ENCODE measurements at regions not wholly inside any gene's neighbourhood (a gene's known extent, or its start where the extent isn't known, plus 50 kb on each side); places are given as distances from the start of the nearest gene placed in this dataset.
"Not testable (repeated sequence)": the region's sequence is repeated elsewhere in the genome, so short reads cannot be mapped to it uniquely, and the experiment has no call there.

DNA sequence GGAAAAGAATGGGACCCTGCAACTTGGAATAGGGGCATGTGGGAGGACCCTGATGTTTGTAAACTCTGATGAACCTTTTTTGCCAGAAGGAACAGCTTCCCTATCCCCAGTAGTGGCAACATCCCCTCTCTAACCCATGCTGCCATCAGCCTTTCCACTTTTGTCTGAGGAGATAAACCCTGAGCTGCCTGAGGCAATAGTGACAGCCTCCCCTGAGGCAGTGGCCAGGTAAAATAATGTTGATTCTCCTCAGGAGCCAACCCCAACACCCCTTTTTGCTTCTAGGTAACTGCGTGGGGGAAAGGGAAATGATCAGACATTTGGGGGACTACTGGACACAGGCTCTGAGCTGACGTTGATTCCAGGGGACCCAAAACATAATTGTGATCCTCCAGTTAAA lies 106.8 kb upstream of the NPAS2 start:
- intact Hi-C loops (cut with micrococcal nuclease; ENCODE audit: unreplicated experiment) (no loop called here), in situ Hi-C loops (cut with MboI) (no loop called here)
- no peak for ATAC-seq
- Histone ChIP-seq H3K4me1 (ENCODE audit: control insufficient read depth, insufficient read depth, low read length) (no peaks in the 10 kb centered on the region), H3K4me3 (no peak overlapping the region), H3K9ac (ENCODE audit: control insufficient read depth, insufficient read depth, low read length) (no peak overlapping the region), H3K27me3 (replicated peaks in 1 of 2; ENCODE audit: control insufficient read depth in 2 of 2, insufficient read depth in 2 of 2, low read length in 1 of 2) (no peaks in the 10 kb centered on the region), H3K9me3 (replicated peaks; ENCODE audit: control insufficient read depth, insufficient read depth, low read length) (no peaks in the 10 kb centered on the region), H2AFZ (ENCODE audit: control insufficient read depth, low read depth, low read length) (no peak overlapping the region), H3K36me3 (ENCODE audit: control insufficient read depth in 2 of 2, insufficient read depth in 2 of 2, low read length in 1 of 2) (no peaks in the 10 kb centered on the region), H3K79me2 (ENCODE audit: control insufficient read depth, insufficient read depth, low read length) (no peaks in the 10 kb centered on the region), H3K27ac (ENCODE audit: control insufficient read depth, insufficient read depth) (no peak overlapping the region), H3K4me2 (ENCODE audit: control insufficient read depth, insufficient read depth) (no peak overlapping the region), H4K20me1 (ENCODE audit: control insufficient read depth, insufficient read depth) (no peaks in the 10 kb centered on the region)
- POLR2A ChIA-PET, result no interaction called here
- RAD21 ChIA-PET (ENCODE audit: unreplicated experiment), result no interaction called here
- CTCF ChIA-PET, result no interaction called here
- FAIRE-seq, result no peak
- TF ChIP-seq JUNB (IDR thresholded peaks at IDR 0.05), result no peak
- TF ChIP-seq DPF2 (IDR thresholded peaks at IDR 0.05), result no peak
- no peak for TF ChIP-seq ZNF24 (IDR thresholded peaks at IDR 0.05)
- TF ChIP-seq POLR2AphosphoS5 (IDR thresholded peaks at IDR 0.05; ENCODE audit: low read length), result no peak
- TF ChIP-seq SREBF1 (IDR thresholded peaks at IDR 0.05; ENCODE audit: low read length), result no peak
- no peak for TF ChIP-seq SMAD1 (IDR thresholded peaks at IDR 0.05; ENCODE audit: low read depth, partially characterized antibody)
- TF ChIP-seq KDM1A (IDR thresholded peaks at IDR 0.05; ENCODE audit: borderline replicate concordance), result no peak
- TF ChIP-seq, protein P1, sequence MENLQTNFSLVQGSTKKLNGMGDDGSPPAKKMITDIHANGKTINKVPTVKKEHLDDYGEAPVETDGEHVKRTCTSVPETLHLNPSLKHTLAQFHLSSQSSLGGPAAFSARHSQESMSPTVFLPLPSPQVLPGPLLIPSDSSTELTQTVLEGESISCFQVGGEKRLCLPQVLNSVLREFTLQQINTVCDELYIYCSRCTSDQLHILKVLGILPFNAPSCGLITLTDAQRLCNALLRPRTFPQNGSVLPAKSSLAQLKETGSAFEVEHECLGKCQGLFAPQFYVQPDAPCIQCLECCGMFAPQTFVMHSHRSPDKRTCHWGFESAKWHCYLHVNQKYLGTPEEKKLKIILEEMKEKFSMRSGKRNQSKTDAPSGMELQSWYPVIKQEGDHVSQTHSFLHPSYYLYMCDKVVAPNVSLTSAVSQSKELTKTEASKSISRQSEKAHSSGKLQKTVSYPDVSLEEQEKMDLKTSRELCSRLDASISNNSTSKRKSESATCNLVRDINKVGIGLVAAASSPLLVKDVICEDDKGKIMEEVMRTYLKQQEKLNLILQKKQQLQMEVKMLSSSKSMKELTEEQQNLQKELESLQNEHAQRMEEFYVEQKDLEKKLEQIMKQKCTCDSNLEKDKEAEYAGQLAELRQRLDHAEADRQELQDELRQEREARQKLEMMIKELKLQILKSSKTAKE (IDR thresholded peaks at IDR 0.05; ENCODE audit: low read depth, poor library complexity, severe bottlenecking), result no peak
- TF ChIP-seq ZNF274 (IDR thresholded peaks at IDR 0.05; ENCODE audit: insufficient read depth, insufficient read length), result no peak
- TF ChIP-seq ETV6 (conservative IDR thresholded peaks at IDR 0.05 in 1 of 2, IDR thresholded peaks at IDR 0.05 in 1 of 2; ENCODE audit: borderline replicate concordance in 1 of 2, low read depth in 1 of 2), result no peak
- no peak for TF ChIP-seq NFYB (IDR thresholded peaks at IDR 0.05; ENCODE audit: insufficient read depth, low read depth, low read length)
- no peak for TF ChIP-seq SMC3 (IDR thresholded peaks at IDR 0.05; ENCODE audit: borderline replicate concordance, low read length)
- TF ChIP-seq, protein P2, sequence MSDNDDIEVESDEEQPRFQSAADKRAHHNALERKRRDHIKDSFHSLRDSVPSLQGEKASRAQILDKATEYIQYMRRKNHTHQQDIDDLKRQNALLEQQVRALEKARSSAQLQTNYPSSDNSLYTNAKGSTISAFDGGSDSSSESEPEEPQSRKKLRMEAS (IDR thresholded peaks at IDR 0.05; ENCODE audit: low read depth, low read length), result no peak
- no peak for TF ChIP-seq NFYA (IDR thresholded peaks at IDR 0.05; ENCODE audit: borderline replicate concordance, low read depth, low read length)
- TF ChIP-seq CBX5 (IDR thresholded peaks at IDR 0.05; ENCODE audit: low read depth), result no peak
- TF ChIP-seq MYB (IDR thresholded peaks at IDR 0.05; ENCODE audit: borderline replicate concordance, low read depth, low read length), result no peak
- TF ChIP-seq RB1 (IDR thresholded peaks at IDR 0.05; ENCODE audit: borderline replicate concordance), result no peak
- no peak for TF ChIP-seq CHD4 (IDR thresholded peaks at IDR 0.05)
- no peak for TF ChIP-seq GABPA (IDR thresholded peaks at IDR 0.05; ENCODE audit: low read depth)
- SMC1A ChIA-PET (ENCODE audit: uncharacterized antibody, unreplicated experiment), result no interaction called here
- BruUV-seq (replicated peaks), result no TSS peak
- 0% methylated on average over 2 of the region's 2 CpGs for WGBS (ENCODE audit: insufficient coverage, insufficient replicate concordance, low lambda C conversion rate, missing lambda C conversion rate)
- no peak for DNase-seq (ENCODE audit: low read depth, low spot score)

DNA sequence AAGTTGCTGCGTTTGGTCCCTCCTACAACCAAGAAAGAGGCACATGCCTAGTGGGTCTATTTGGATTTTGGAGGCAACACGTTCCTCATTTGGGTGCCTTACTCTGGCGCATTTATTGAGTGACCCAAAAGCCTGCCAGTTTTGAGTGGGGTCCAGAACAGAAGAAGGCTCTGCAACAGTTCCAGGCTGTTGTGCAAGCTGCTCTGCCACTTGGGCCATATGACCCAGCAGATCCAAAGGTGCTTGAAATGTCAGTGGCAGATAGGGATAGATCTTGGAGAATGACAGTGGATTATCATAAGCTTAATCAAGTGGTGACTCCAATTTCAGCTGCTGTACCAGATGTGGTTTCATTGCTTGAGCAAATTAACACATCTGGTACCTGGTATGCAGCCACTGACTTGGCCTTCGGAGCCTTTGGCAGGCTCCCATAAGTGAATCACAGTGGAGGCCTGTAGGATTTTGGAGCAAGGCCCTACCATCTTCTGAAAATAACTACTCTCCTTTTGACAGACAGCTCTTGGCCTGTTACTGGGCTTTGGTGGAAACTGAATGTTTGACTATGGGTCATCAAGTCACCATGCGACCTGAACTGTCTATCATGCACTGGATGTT lies 105.4 kb upstream of the NPAS2 start:
- H3K27me3 ChIP-seq (replicated peaks in 1 of 2; ENCODE audit: control insufficient read depth in 2 of 2, insufficient read depth in 2 of 2, low read length in 1 of 2); H3K36me3 ChIP-seq (ENCODE audit: control insufficient read depth in 2 of 2, insufficient read depth in 2 of 2, low read length in 1 of 2); RAD21 ChIA-PET (ENCODE audit: unreplicated experiment); POLR2A ChIA-PET; DNase-seq (ENCODE audit: low read depth, low spot score); intact Hi-C loops (cut with micrococcal nuclease; ENCODE audit: unreplicated experiment); H3K4me2 ChIP-seq (ENCODE audit: control insufficient read depth, insufficient read depth); H4K20me1 ChIP-seq (ENCODE audit: control insufficient read depth, insufficient read depth); BruUV-seq (replicated peaks); H3K27ac ChIP-seq (ENCODE audit: control insufficient read depth, insufficient read depth); H3K79me2 ChIP-seq (ENCODE audit: control insufficient read depth, insufficient read depth, low read length); in situ Hi-C loops (cut with MboI); H3K4me1 ChIP-seq (ENCODE audit: control insufficient read depth, insufficient read depth, low read length); H2AFZ ChIP-seq (ENCODE audit: control insufficient read depth, low read depth, low read length); FAIRE-seq; CTCF ChIA-PET; H3K9me3 ChIP-seq (replicated peaks; ENCODE audit: control insufficient read depth, insufficient read depth, low read length); H3K4me3 ChIP-seq; ATAC-seq; H3K9ac ChIP-seq (ENCODE audit: control insufficient read depth, insufficient read depth, low read length); SMC1A ChIA-PET (ENCODE audit: uncharacterized antibody, unreplicated experiment): not testable (repeated sequence)
- 31% methylated on average over 5 of the region's 5 CpGs for WGBS (ENCODE audit: insufficient coverage, insufficient replicate concordance, low lambda C conversion rate, missing lambda C conversion rate)

All from GM12878 (cell line).